DMS79 treated with DMSO at 0.1 percent for 48 hours (cell line): ENCODE measurements at regions not wholly inside any gene's neighbourhood (a gene's known extent, or its start where the extent isn't known, plus 50 kb on each side); places are given as distances from the start of the nearest gene placed in this dataset.
A peak's percentile ranks its signal among the peaks of the same experiment; 100 is the strongest.

Experiments
- DNase-seq: peaks from one replicate; lab custom pipeline; 2025; lab: John Stamatoyannopoulos, UW

DNA sequence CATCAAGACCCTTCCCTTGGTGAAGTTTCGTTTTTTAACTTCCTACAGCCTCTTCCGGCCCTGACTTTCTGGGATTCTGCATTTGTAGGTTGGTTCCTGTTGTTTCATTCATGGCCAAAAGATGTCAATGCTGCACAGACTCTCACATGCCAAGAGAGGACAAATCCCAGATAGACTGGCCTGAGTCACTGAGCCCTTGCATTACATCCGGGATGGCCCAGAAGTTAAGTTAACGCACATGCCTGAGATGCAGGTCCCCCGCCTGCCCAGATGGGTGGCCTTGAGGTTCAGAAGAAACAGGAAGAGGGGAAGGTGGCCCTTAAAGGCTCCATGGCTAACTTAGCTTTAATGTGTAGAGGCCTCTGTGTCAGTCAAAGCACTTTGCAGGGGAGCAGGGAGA is 51.6 kb upstream of the SRGAP3 start:
- no peak for DNase-seq

GRCh38 chr3:9301798-9302197 is 52.4 kb upstream of the SRGAP3 start:
- DNase-seq, result no peak

- DNase-seq, result peak; percentile 64
These were observed 53.2 kb upstream of the SRGAP3 start for GRCh38 chr3:9302425-9303181.

- DNase-seq, result no peak
These were observed 54.4 kb upstream of the THUMPD3 start for GRCh38 chr3:9308298-9308990.

- no peak for DNase-seq
These were observed 52.8 kb upstream of the THUMPD3 start for GRCh38 chr3:9310043-9310442.

GRCh38 chr3:9311228-9311627 is 51.6 kb upstream of the THUMPD3 start:
- no peak for DNase-seq
